Islet of Langerhans (tissue), 1 donor: ENCODE measurements at regions not wholly inside any gene's neighbourhood (a gene's known extent, or its start where the extent isn't known, plus 50 kb on each side); places are given as distances from the start of the nearest gene placed in this dataset.

Source experiments
- FAIRE-seq: peaks from one replicate; lab custom pipeline; 2011; peaks lifted over from hg19 to GRCh38; lab: Jason Lieb, UNC

DNA sequence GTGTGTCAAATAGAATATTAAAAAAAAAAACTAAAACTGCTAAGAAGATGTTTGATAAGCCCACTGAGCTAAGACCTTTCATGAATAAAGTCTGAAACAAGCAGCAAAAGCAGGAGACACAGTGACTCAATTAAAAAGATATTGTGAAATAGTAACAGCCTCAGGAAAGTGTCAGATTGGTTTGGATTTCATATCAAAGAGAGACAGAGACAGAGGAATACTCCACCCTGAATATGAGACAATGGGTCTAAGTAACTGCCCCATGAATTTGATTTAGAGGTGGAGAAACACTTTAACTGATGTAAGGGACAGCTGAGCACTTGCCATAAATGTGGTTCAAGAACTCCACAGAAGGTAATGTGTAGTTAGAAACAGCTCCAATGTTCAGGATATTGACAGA is 277.9 kb upstream of the FOXG1 start:
- no peak for FAIRE-seq

DNA sequence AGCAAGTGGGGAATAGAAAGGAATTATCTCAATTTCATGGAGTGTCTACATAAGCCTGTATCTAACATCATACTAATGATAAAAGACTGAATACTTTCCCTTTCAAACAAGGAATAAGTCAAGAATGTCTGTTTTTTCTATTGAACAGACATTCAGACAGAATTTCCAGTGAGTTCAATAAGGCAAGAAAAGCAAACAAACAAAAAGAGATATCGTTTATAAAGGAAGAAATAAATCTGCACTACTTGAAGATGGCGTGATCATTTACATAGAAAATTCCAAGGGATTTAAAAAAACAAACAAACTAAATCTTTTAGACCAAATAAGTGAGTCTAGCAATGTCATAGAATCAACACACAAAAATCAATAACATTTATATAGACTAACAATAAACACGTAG is 273.1 kb upstream of the FOXG1 start:
- FAIRE-seq: no peak

DNA sequence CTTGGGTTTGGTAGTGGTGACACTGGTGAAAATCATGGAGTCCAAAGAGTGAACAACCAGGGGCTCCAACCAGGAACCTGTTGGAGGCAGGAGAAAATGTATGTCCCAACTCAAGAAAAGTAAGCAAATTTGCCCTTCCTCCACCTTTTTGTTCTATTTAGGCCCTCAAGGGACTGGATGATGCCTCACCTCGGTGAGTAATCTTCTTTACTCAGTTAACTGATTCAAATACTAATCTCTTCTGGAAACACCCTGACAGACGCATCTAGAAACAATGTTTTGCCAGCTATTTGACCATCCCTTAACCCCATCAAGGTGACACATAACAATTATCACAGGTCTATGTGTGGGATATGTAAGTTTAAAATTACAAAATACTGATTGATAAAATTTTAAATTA is 272.4 kb upstream of the FOXG1 start:
- FAIRE-seq: no peak

DNA sequence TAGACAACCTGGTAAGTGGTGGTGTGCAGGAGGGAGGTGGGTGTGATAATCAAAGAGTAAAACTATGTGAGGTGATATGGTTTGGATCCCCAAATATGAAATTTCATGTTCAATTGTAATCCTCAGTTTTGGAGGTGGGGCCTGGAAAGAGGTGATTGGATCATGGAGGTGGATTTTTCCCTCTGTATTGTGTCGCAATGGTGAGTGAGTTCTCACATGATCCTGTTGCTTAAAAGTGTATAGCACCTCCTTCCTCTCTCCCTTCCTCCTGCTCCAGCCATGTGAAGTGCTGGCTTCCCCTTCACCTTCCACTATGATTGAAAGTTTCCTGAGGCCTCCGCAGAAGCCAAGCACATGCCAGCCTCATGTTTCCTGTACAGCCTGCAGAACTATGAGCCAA is 270.2 kb upstream of the FOXG1 start:
- FAIRE-seq: no peak

DNA sequence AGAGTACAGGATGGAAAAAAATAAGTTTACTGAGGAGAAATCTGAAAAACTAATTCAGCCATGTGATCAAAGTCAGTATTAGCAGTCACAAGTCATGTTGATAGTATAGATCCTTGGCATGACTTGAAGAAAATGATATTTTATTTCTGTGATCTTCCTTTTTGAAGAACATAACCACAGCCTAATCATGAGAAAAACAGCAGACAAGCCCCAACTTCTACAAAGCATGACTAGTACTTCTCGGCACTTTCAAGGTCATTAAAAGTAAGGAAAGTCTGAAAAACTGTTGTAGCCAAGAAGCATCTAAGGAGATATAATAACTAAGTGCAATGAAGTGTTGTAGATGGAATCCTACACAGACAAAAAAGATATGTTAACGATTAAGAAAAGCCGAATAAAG is 264.1 kb upstream of the FOXG1 start:
- FAIRE-seq: no peak

DNA sequence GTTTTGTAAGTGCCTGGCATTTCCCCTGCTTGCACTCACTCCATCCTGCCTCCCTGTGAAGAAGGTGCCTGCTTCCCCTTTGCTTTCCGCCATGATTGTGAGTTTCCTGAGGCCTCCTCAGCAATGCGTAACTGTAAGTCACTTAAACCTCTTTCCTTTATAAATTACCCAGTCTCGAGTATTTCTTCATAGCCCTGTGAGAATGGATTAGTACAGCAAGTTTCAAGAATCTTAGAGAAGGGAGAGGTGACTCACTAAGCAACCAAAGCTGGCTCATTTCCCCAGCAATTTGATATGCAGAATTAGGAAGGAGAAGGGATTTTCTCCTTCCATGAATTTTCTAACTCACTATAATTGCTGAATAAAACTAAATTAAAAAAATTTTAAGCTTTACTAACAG is 251.0 kb upstream of the FOXG1 start:
- no peak for FAIRE-seq

DNA sequence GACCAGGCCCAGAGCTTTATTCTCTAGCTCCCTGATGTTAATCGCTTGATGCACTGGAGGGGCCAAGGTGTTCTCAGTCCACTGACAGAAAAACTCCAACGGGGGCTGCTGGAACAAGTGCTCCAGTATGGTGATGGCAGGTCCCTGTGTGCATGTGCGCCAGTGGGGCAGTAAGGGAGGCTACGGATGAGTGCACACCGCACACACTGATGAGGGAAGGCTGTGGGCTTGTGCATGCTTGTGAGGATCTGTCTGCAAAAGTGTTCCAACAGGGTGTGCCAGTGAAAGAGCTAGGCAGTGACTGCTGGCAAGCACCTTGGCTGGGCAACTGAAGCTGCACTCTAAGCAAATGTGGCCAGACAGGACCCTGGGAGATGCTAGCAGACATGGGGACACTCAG is 229.7 kb upstream of the FOXG1 start:
- FAIRE-seq: no peak

DNA sequence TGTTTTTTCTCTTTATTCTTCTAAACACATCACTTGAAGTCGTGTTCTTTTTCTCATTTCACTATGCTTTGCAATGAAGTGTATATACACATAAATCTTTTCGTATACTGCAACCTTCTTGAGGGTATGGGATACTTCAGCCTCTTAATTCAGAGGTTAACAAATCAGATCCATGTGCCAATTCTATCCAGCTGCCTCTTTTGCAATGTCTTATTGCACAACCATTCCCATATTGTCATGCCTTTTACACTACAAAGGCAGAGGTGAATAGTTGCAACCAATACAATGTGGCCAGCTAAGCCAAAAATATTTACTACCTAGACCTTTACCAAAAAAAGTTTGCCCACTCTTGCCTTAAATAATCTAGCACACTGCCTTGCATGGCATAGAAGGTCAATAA is 224.5 kb upstream of the FOXG1 start:
- FAIRE-seq: no peak

DNA sequence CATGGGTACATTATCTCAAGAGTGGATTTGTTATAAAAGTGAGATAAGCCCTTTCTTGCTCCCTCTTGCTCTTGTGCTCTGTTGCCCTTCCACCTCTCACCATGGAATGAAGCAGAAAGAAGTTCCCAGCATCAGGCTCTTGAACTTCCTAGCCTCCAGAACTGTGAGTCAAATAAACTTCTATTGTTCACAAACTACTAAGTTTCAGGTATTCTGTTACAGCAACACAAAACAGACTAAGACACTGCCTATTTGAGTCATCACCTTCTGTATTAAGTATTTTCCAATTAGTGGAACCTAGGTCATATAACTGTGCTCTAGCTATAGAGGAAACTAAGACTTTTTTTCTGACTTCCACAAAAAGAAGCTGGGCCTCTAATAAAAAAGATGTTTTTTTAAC is 201.2 kb upstream of the FOXG1 start:
- no peak for FAIRE-seq

DNA sequence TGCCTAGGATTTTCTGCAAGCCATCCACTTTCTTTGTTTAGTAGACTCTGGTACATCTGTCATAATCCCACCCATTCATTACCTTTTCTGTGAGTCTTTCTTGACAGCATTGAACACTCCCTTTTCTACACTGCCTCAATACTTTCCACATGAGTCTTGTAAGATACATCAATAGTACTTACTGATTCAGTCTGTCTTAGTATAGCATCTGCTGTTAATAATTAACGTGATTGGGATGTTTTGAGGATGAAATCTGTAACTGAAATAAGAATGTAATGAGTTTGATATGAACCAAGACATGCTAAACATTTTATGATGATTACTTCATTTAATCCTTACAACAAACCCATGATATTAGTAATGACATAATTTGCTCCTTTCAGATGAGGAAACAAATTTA is 196.2 kb upstream of the FOXG1 start:
- FAIRE-seq: no peak

DNA sequence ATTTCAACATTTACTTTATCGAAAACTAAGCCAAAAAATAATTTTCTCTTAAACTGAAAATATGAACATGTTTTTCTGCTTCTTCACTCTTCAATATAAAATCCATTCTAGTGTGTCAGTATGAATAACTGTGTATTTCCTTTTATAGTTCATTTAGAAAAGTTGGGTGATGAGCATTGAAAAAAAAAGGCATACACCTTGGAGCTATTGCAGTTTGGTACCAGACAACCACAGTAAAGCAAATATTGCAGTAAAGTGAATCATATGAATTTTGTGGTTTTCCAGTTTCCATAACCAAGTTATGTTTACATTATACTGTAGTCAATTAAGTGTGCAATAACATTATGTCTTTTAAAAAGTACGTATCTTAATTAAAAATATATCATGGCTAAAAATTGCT is 195.0 kb upstream of the FOXG1 start:
- FAIRE-seq: no peak

DNA sequence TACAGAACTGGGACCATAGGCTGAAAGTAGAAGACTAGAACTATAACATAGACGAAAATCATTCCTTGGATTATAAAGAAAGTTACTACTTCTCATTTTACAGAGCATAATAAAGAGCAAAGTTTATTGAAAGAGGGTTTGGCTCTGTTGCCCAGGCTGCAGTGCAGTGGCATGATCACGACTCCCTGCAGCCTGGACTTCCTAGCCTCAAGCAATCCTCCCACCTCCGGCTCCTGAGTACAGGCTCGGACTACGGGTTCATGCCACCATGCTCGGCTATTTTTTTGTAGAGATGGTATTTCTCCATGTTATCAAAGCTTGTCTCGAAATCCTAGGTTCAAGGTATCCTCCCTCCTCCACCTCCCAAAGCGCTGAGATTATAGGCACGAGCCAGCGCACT is 190.1 kb upstream of the FOXG1 start:
- FAIRE-seq: no peak

DNA sequence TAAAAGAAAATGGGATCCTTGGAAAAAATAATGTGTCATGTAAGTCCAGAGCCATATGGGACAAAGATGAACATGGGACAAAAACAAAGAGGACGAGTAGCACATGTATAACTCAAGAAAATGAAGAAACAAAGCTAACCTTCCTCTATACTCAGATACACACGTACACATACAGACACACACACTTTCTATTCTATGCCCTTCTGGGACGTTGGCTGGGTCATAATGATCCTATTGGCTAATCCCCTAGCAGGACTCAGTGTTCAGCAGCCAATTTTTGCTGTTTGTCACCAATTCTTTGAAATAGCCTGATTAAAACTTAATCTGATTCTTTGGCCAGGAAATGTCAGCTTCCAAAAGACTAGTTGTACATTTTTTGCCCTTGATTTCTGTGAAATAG is 189.4 kb upstream of the FOXG1 start:
- FAIRE-seq: no peak

DNA sequence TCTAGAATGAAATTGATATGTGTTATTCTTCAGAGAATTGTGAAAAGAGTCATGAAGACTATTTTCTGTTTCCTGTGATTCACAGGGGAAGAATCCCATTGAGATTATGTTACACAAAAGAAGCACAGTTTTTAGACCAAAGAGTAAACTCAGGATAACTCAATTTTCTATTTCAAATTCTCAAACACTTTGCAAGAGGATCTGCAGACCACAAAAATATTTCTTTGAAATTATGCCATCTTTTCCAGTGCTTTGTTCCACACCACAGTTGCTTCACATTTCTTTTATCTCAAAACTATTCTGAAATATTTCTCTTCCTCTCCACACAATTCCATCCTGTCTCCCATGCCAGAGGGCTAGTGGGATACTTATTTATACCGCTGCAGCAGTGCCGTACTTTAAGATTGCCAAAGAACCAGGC is 188.9 kb upstream of the FOXG1 start:
- FAIRE-seq: no peak

DNA sequence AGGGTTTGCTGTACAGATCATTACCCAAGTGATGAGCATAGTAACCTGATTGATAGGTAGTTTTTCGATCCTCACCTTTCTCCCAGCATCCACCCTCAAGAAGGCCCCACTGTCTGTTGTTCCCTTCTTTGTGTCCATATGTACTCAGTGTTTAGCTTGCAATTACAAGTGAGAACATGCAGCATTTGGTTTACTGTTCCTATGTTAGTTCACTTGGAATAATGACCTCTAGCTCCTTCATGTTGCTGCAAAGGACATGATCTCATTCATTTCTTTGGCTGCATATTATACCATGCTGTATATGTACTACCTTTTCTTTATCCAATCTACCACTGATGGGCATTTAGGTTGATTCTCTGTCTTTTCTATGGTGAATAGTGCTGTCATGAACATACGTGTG is 181.6 kb upstream of the FOXG1 start:
- no peak for FAIRE-seq

DNA sequence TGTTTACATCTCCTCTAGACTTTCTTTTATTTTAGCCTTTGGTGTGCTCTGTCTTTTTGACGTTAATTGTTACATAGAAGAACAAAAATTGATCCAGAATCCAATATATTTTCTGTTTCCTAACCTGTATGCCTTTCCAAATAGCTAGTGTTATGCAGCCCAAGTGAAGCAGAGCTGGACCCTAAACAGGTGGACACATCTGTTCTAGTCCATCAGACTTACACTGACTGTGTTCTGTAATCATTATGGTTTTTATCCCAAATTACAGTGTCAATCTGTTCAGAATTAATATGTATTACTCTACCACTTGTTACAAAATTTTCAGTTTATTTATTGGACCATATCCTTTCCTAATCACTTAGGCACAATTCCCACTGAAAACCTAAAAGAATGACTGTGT is 176.8 kb upstream of the FOXG1 start:
- FAIRE-seq: no peak

DNA sequence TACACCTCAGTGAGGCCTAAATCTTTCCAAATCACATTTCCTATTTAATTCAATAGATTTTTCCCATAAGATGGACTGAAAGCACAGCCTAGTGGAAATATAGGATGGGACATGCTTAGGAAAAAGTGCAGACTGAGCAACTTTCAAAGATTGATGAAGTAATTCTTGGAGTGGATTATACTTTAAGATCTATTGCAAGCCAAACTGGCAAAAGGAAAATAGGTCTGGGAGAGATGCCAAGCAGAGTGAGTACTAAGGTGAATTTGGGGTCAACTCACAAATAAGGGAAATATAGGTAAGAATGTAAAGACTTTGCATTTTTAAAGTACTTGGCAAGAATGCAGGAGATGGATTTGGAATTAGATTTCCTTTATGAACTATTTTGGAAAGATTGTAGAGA is 170.2 kb upstream of the FOXG1 start:
- FAIRE-seq: no peak

DNA sequence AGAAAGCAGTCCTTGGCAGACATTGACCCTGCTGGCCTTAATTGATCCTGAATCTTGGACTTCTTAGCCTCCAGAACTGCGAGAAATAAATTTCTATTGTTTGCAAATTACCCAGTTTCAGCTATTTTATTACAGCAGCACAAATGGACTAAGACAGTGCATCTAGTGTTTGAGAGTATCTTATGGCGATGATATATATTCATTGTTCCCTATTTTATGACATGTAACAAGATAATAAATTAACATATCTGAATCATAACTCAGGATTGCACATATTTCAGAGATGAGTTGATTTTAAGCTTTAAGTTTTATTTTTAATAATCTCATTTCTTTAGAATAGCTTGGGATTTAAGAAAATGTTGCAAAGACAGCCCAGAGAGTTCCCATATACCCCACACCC is 167.4 kb upstream of the FOXG1 start:
- FAIRE-seq: no peak

DNA sequence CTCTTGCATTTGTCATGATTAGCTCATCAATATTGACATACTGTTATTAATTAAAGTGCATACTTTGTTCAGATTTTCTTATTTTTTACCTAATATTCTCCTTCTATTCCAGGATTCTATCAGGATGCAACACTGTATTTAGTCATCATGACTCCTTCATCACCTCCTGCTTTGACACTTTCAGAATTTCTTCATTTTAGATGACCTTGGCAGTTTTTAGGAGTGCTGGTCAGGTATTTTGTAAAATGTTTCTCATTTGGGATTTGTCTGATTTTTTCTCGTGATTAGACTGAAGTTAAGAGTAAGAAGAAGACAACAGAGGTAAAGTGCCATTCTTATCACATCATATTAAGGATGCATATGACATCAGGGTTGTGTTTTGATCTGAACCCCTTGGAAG is 167.0 kb upstream of the FOXG1 start:
- no peak for FAIRE-seq

DNA sequence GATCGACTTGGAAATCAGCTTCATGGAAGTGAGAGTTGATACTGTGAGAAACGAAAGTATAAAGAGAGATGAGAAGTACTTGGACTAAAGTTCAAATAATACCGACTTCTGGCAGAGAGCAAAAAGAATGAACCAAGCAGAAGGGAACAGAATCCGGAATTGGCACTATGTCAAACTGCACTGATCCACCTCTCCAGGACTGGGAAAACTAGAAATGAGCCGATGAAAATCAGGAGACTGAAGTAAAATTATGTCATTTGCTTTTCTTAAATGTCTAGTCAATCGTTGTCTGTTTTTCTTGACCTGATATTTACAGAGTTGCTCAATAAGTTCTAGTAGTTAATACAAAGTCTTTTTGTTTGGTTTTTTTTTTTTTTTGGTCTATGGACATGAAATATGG is 163.0 kb upstream of the FOXG1 start:
- no peak for FAIRE-seq

DNA sequence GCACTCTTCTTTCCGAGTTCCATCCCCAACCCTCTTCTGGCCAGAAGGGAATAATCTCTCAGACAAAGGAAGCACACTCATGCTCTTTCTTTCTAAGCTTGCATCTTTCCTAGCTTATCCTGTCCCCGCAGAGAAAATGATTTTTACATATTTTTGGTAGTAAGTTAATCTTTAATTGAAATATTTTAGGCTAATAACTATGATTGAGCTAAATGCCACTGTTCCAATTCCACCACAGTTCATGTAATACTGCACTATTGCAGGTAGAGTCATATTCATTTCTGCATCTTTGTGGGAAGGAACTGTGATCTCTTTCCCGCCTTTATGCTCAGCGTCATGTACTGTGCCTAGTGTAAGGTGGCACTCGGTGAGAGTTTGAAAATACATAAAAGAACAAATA is 158.9 kb upstream of the FOXG1 start:
- FAIRE-seq: no peak

DNA sequence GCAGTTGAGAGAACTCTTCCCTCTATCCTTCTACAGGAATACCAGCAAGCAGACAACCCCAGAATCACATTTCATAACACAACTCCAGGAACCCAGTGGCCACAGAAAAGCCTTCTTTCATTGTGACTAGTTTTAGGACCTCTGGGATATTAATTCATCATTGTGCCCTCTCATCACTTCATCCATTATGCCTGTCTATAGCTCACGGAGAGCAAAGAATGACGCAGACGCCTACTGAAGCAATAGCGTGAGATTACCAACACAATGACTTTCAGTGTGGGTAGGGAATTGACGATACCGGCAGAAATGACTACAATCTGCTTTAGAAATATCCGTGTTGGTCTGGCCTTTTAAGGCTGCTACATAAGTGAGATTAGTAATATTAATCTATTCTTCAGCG is 158.1 kb upstream of the FOXG1 start:
- no peak for FAIRE-seq

DNA sequence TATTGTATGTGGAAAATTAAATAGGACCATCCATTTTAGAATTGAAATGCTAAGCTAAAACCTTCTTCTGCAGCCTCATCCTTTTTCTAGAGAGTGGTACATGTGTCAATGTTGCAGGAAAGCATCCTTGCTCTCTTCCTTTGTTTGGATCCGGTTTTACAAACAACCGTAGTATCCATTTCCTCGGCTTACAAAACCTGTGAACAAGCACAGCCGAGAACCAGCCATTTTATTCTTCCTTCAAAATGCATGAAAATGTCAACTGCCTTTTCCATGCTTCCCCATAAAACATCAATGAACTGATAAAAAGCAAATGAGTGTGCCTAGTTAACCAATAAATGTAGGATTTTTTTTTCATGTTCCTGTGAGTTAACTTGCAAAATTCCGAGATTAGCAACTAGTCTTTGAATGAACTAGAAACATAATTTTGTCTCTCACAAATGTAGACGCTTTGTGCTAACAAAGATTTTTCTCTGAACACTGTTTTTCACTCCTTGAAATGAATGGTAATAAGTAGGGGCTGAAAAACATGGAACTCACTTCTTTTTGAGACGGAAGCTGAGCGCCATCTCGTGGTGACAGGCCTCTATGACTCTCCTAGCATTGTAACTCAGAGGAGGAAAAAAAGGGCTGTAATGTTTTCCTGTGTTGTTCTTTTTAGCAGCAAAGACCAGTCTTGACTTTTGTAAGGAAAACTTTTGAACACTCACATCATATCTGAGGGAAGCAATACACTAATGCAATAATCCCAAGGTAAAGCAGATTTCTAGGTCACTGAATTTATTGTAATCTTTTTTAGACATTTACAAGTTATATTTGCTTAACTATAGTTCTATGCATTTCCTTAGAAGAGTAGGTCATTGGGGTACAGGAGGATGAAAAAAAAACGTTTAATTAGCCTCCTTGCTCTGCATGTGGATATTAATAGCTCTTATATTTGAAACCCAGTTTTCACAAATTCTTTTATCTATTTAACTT is 157.4 kb upstream of the FOXG1 start:
- peak; percentile 81 for FAIRE-seq

DNA sequence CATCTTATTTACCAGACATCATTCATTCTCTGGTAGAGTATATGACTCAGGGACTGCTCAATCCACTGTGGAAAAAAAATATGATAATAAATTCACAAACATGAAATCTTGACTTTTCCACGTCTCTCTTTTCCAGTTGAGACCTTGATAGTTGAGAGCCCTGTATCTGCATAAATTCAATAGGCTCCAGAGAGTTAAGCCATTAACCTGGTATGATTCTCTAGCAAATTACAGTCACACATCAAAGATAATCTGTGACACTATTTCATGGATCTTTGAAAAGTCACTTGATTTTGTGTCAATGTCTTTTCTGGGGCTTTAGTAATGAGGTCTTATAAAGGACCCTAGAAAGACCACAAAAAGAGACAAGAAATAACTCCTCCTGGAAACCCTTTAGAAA is 154.2 kb upstream of the FOXG1 start:
- FAIRE-seq: no peak

DNA sequence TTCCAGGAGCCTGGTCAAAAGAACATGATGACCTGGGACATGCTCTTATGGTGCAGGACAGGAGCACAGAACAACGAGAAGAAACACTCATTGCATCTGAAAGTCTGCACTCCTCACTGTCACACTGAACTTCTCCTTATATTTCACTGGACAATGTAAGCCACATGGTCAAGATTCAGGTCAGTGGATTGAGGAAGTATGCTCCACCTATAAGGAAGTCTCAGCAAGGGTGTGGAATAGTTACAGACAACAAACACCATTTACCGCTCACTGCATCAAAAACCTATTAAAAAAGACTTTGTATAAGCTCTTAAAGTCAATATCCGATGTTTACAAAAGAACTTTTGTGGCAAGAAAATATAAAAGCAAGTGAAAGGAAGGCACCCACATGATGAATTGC is 153.1 kb upstream of the FOXG1 start:
- FAIRE-seq: no peak
